HG02642 (cell line): ENCODE measurements at regions not wholly inside any gene's neighbourhood (a gene's known extent, or its start where the extent isn't known, plus 50 kb on each side); places are given as distances from the start of the nearest gene placed in this dataset.

Experiments used
- ATAC-seq: cut with Tn5 transposase; IDR thresholded peaks from one replicate; pipeline ENCODE4 v1.9.1; 2021; ENCODE audit warnings: mild to moderate bottlenecking; ENCODE audit not compliant: unreplicated experiment, poor library complexity

GRCh38 chr20:23282546-23282945 is 68.0 kb upstream of the NXT1 start:
- ATAC-seq, result no peak

DNA sequence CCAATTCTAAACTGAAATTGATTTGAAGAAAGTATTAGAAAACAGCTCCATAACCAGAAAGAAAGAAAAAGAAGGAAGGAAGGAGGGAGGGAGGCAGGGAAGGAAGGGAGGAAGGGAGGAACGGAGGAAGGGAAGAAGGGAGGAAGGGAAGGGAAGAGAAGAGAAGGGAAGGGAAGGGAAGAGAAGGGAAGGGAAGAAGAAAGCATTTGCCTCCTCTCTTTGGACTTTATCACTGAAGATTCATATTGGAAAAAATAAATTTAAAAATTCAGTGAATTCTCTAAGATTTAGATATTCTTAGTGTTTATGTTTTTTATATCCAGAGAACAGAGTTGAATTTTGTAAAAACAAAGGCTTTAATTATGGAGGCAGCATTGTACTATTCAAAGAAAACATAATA is 68.5 kb upstream of the NXT1 start:
- ATAC-seq, result no peak

- ATAC-seq, result no peak
These were observed 70.8 kb upstream of the NXT1 start for GRCh38 chr20:23279836-23280235.

GRCh38 chr20:23278172-23278571 is 72.4 kb upstream of the NXT1 start:
- ATAC-seq, result no peak

GRCh38 chr20:23277316-23277715 is 73.3 kb upstream of the NXT1 start:
- ATAC-seq, result no peak

DNA sequence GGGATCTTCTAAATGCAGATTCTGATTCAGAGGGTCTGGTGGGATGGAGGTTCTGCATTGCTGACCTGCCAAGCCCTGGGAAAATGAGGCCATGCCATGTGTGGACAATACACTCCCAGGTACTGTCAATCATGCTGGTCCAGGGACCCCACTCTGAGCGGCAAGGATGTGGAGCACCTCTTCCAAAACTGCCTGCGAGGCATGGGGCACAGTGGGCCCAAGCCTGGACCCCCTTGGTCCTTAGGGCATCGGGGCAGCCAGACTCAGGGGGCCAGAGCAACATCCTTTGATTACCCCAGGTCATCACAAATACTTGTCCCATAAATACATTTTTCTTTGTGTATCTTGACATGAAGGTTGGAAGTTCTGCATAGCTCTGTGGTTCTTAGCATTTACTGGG is 76.8 kb upstream of the NXT1 start:
- no peak for ATAC-seq

GRCh38 chr20:23272176-23273029 is 78.2 kb upstream of the NXT1 start:
- no peak for ATAC-seq

DNA sequence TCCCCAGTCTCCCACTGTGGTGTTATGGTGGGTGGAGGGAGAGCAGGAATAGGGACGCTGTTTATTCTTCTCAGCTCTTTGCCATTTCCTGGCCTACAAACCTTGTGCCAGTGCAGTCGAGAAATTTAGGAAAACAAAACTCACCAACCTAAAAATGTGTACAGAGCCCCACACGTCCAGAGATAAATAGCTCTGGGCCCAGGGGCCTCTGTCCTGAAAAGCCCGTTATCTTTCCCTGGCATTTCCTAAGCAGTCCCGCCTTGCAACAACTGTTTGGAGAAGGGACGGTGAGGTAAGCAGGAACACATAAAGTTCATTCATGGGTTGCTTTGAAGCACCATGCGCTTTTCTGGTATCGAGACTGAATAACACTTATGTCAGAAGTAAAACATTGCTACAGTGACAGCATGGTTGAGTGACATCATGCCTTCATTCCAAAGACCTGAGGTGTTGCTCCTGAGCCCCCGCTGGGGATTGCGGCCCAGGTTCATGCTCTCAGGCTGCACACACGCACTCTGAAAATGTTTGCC is 80.1 kb upstream of the NXT1 start:
- no peak for ATAC-seq

GRCh38 chr20:23269954-23270353 is 80.6 kb upstream of the NXT1 start:
- no peak for ATAC-seq

- ATAC-seq, result no peak
These were observed 81.7 kb upstream of the NXT1 start for GRCh38 chr20:23268792-23269354.

- no peak for ATAC-seq
These were observed 82.7 kb upstream of the NXT1 start for GRCh38 chr20:23267909-23268308.

DNA sequence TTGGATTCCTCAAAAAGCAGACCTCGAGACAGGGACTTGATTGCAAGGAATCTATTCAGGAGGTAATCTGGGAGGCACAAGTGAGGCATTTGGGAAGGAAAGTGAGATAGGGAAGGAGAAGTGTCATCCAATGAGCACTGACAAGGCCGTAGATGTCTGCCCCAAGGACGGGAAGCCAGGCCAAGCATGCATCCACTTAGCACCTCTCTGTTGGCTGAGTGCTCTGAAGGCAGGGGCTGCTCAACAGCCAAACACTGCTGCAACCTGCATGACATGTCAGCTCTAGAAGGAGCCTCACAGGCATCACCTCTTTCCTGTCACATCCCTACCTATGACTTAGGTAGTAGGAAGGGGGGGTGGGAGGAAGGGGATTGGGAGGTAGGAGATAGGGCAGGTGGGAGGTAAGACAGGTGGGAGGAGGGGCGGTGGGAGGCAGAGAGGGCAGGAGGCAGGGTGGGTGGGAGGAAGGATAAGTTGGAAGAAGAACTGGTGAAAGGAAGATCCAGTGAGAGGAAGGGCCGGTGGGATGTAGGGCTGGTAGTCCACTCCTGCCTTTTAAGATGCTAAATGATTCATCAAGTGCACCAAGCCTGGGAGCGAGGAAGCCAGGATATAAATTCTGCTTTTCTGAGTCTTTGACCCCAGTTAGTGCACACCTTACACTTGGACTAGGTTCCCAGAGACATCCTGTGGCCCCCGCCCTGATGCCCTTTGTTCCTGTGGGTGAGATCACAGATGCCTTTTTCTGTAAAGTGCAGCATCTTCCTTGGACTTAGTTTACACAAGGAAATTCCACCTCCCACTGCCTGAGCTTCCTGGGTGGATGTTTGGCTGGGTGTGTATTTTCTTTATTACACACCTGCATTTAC is 83.8 kb upstream of the NXT1 start:
- ATAC-seq, result no peak

GRCh38 chr20:23265226-23265625 is 85.4 kb upstream of the NXT1 start:
- no peak for ATAC-seq

DNA sequence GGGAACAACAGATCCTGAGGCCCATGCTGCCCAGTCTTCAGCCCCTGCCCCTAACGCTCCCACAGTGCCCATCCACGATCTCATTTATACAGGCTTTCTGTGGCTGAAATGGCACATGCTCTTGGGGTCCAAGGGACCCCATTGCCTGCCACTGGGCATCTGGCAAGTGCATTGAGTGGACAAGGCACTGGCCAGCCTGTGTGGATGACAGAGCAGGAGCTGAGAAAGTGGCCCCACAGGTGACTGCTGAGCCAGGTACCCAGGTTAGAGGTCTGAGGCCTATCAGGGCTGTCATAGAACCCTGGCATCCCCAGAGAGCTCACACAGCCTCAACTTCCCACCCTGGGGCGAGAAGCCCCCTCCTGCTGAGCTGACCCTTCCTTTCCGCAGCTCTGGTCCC is 86.0 kb upstream of the NXT1 start:
- ATAC-seq, result no peak

GRCh38 chr20:23260181-23260840 is 90.3 kb upstream of the NXT1 start:
- ATAC-seq, result no peak

DNA sequence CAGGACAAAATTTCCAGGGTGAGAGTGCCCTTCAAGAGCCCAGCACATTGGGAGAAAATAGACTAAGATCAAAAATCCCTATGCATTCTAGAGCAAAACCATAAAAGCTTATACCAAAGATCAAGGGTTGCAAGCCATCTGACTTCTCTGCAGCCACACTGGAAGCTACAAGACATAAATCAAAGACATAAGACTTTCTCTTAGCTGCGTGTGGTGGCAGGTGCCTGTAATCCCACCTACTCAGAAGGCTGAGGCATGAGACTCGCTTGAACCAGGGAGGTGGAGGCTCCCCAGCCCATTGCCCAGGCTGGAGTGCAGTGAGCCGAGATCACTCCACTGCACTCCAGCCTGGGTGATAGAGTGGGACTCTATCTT is 91.9 kb upstream of the NXT1 start:
- no peak for ATAC-seq

GRCh38 chr20:23257848-23258746 is 92.5 kb upstream of the NXT1 start:
- no peak for ATAC-seq

GRCh38 chr20:23257106-23257761 is 93.4 kb upstream of the NXT1 start:
- ATAC-seq, result no peak
